ENCODE measurements at regions not wholly inside any gene's neighbourhood (a gene's known extent, or its start where the extent isn't known, plus 50 kb on each side); places are given as distances from the start of the nearest gene placed in this dataset.

GRCh38 chr10:61822781-61823230 is 78.7 kb upstream of the ARID5B start:
- CTCF ChIA-PET (ENCODE audit: partially characterized antibody) = interaction anchor here (1.6 to 4.7 kb wide), 2 partner anchors 12 to 72 kb away, joined by 11 to 29 read pairs; no protein-coding TSS in a partner anchor
- WGBS, 2 experiments (ENCODE audit: extremely low coverage in 1 of 2, insufficient coverage in 1 of 2, insufficient read length in 1 of 2, insufficient replicate concordance in 2 of 2, low coverage in 1 of 2, low lambda C conversion rate in 2 of 2, missing lambda C conversion rate in 1 of 2) = 64% methylated on average over 3 of the region's 3 CpGs; no CpG with 5 or more reads in 1 of the 2 experiments
- no peak overlapping the region for H3K27ac ChIP-seq (ENCODE audit: low read depth, low read length)
- TF ChIP-seq KDM1A (IDR thresholded peaks at IDR 0.05; ENCODE audit: borderline replicate concordance, low read length) (no peak), BCL11A (IDR thresholded peaks at IDR 0.05; ENCODE audit: low read depth in 2 of 2, low read length in 2 of 2) (no peak), EZH2 (IDR thresholded peaks at IDR 0.05; ENCODE audit: low read depth, low read length, severe bottlenecking) (no peak), PHF8 (conservative IDR thresholded peaks at IDR 0.05; ENCODE audit: low read depth, low read length) (no peak), RNF2 (IDR thresholded peaks at IDR 0.05; ENCODE audit: borderline replicate concordance, low read depth, low read length, missing control alignments, poor library complexity, severe bottlenecking) (no peak), YY1 (IDR thresholded peaks at IDR 0.05; ENCODE audit: low read depth, low read length) (no peak), MAFK (IDR thresholded peaks at IDR 0.05; ENCODE audit: low read depth, low read length) (no peak), GABPA (IDR thresholded peaks at IDR 0.05; ENCODE audit: borderline replicate concordance, insufficient read depth, low read length) (no peak), FOSL1 (IDR thresholded peaks at IDR 0.05; ENCODE audit: insufficient read depth, low read depth, low read length) (no peak), EGR1 (IDR thresholded peaks at IDR 0.05; ENCODE audit: borderline replicate concordance, low read depth, low read length) (no peak), SIRT6 (IDR thresholded peaks at IDR 0.05; ENCODE audit: low read length) (no peak), E2F6 (IDR thresholded peaks at IDR 0.05) (no peak), KDM5A (IDR thresholded peaks at IDR 0.05; ENCODE audit: low read length) (no peak), POLR2A (IDR thresholded peaks at IDR 0.05; ENCODE audit: control extremely low read depth in 1 of 2, low read depth in 2 of 2, low read length in 2 of 2) (no peak), CEBPB (IDR thresholded peaks at IDR 0.05; ENCODE audit: low read depth, low read length) (no peak)

More at GRCh38 chr10:61822781-61823230, 78.7 kb upstream of the ARID5B start:
- Histone ChIP-seq H4K91ac (replicated peaks; ENCODE audit: insufficient read length, low read length) (no peak overlapping the region), H3K4me2 (ENCODE audit: insufficient read depth in 1 of 2, low read depth in 2 of 2, low read length in 2 of 2) (no peak overlapping the region), H3K23ac (ENCODE audit: insufficient read length) (no peak overlapping the region), H3K4ac (replicated peaks; ENCODE audit: insufficient read length, low read depth, low read length) (no peak overlapping the region), H2BK20ac (ENCODE audit: low read length) (no peak overlapping the region), H2AK5ac (ENCODE audit: low read depth, low read length) (no peak overlapping the region), H3K79me1 (ENCODE audit: low read depth, low read length) (no peaks in the 10 kb centered on the region), H2BK12ac (ENCODE audit: low read depth, low read length) (no peak overlapping the region), H3K18ac (ENCODE audit: extremely low read depth, low read length) (no peak overlapping the region), H3K56ac (replicated peaks; ENCODE audit: insufficient read length, low read depth, low read length) (no peak overlapping the region), H3K23me2 (ENCODE audit: low read depth, low read length) (no peaks in the 10 kb centered on the region), H3K9ac (replicated peaks in 1 of 4; ENCODE audit: extremely low read depth in 1 of 4, low read depth in 3 of 4, low read length in 3 of 4) (no peak overlapping the region), H2BK120ac (replicated peaks; ENCODE audit: low read depth, low read length) (no peak overlapping the region), H4K5ac (ENCODE audit: insufficient read length, low read depth, low read length) (no peak overlapping the region), H2BK5ac (ENCODE audit: low read depth, low read length) (no peak overlapping the region), H3K27me3 (replicated peaks in 1 of 4; ENCODE audit: control insufficient read depth in 3 of 4, extremely low read depth in 1 of 4, insufficient read depth in 3 of 4, low read length in 3 of 4) (peaks cover 0 to 1% (median 0%) of the 10 kb centered on the region in 4 experiments; a peak in 4 of 7 replicates), H3K14ac (ENCODE audit: insufficient read length) (no peak overlapping the region), H3K36me3 (ENCODE audit: control insufficient read depth in 2 of 4, insufficient read depth in 4 of 4, low read length in 3 of 4) (no peaks in the 10 kb centered on the region), H2BK15ac (ENCODE audit: low read length) (no peak overlapping the region), H2AFZ (ENCODE audit: low read length) (no peak overlapping the region), H4K20me1 (replicated peaks in 1 of 2; ENCODE audit: control insufficient read depth in 1 of 2, insufficient read depth in 2 of 2, low read length in 2 of 2) (no peaks in the 10 kb centered on the region), H3K4me1 (replicated peaks in 1 of 4; ENCODE audit: control insufficient read depth in 3 of 4, insufficient read depth in 4 of 4, low read length in 3 of 4) (no peaks in the 10 kb centered on the region), H3K4me3 (ENCODE audit: extremely low read depth in 1 of 4, insufficient read depth in 2 of 4, low read depth in 3 of 4, low read length in 4 of 4) (no peak overlapping the region), H4K8ac (ENCODE audit: extremely low read depth, insufficient read depth, low read length) (no peak overlapping the region), H3K79me2 (ENCODE audit: control insufficient read depth in 1 of 2, insufficient read depth in 2 of 2, low read length in 2 of 2) (no peaks in the 10 kb centered on the region), H3K9me3 (ENCODE audit: insufficient read depth in 2 of 2, low read depth in 1 of 2, low read length in 1 of 2) (no peaks in the 10 kb centered on the region)
- FAIRE-seq (no peak), DNase-seq (ENCODE audit: low read depth in 1 of 2, low spot score in 2 of 2) (no peak)
- POLR2A ChIA-PET (ENCODE audit: partially characterized antibody) = no interaction called here
